ENCODE measurements at regions not wholly inside any gene's neighbourhood (a gene's known extent, or its start where the extent isn't known, plus 50 kb on each side); places are given as distances from the start of the nearest gene placed in this dataset.

GRCh38 chr20:23265226-23265625, 85.4 kb upstream of the NXT1 start:
- intact Hi-C loops (cut with micrococcal nuclease), result no loop called here
- Histone ChIP-seq H3K9me3 (replicated peaks; ENCODE audit: control insufficient read depth, insufficient read depth, low read depth, low read length) (no peaks in the 10 kb centered on the region), H3K36me3 (ENCODE audit: control insufficient read depth, insufficient read depth, low read length) (no peaks in the 10 kb centered on the region), H3K27ac (ENCODE audit: extremely low read depth, low read depth, low read length) (no peak overlapping the region), H3K27me3 (ENCODE audit: control insufficient read depth in 2 of 2, insufficient read depth in 2 of 2, low read length in 2 of 2) (peaks cover 0 to 11% of the 10 kb centered on the region in 2 experiments; a peak in 1 of 5 replicates), H3K4me1 (replicated peaks in 1 of 2; ENCODE audit: control insufficient read depth in 2 of 2, insufficient read depth in 2 of 2, low read length in 2 of 2) (no peaks in the 10 kb centered on the region; a peak in 1 of 5 replicates), H3K4me3 (no peak overlapping the region), H3K4me2 (ENCODE audit: insufficient read depth, low read length) (no peak overlapping the region), H3K79me2 (ENCODE audit: control insufficient read depth, insufficient read depth, low read length) (no peaks in the 10 kb centered on the region), H3K9me1 (ENCODE audit: control insufficient read depth, insufficient read depth, low read length) (no peaks in the 10 kb centered on the region), H3K9ac (ENCODE audit: insufficient read depth in 1 of 2, low read depth in 2 of 2, low read length in 2 of 2) (no peak overlapping the region), H4K20me1 (replicated peaks; ENCODE audit: control insufficient read depth, insufficient read depth, low read length) (no peaks in the 10 kb centered on the region), H2AFZ (ENCODE audit: low read depth, low read length) (no peak overlapping the region)
- CTCF ChIA-PET (ENCODE audit: low intra/inter-chr PET ratio), result no interaction called here
- in situ Hi-C loops (cut with MboI), result no loop called here
- no TSS peak for BruUV-seq (replicated peaks)
- DNase-seq (ENCODE audit: extremely low read depth in 1 of 4, low spot score in 3 of 4), result no peak
- no peak for FAIRE-seq
- WGBS (ENCODE audit: insufficient coverage, low coverage, missing lambda C conversion rate), result 20% methylated on average over 5 of the region's 8 CpGs
- POLR2A ChIA-PET, result no interaction called here
- ATAC-seq, result no peak
- no peak for TF ChIP-seq ZNF695 (CRISPR knock-in tag; IDR thresholded peaks at IDR 0.05)
- no peak for TF ChIP-seq ZNF184 (CRISPR knock-in tag; IDR thresholded peaks at IDR 0.05)
- TF ChIP-seq ZFX (CRISPR knock-in tag; IDR thresholded peaks at IDR 0.05), result no peak
- TF ChIP-seq MED1 (CRISPR knock-in tag; IDR thresholded peaks at IDR 0.05; ENCODE audit: borderline replicate concordance), result no peak
- no peak for TF ChIP-seq MEF2D (tag; conservative IDR thresholded peaks at IDR 0.05; ENCODE audit: low read depth)
- TF ChIP-seq SMC3 (conservative IDR thresholded peaks at IDR 0.05; ENCODE audit: insufficient read depth, low read depth, low read length), result no peak
- TF ChIP-seq TAF1 (IDR thresholded peaks at IDR 0.05; ENCODE audit: control insufficient read depth, extremely low read depth, insufficient read depth, low read length, severe bottlenecking), result no peak
- TF ChIP-seq ZBTB26 (CRISPR knock-in tag; IDR thresholded peaks at IDR 0.05), result no peak
- TF ChIP-seq ESRRB (CRISPR knock-in tag; IDR thresholded peaks at IDR 0.05; ENCODE audit: borderline replicate concordance), result no peak
- no peak for TF ChIP-seq HIVEP1 (CRISPR knock-in tag; IDR thresholded peaks at IDR 0.05)
- TF ChIP-seq ZNF445 (CRISPR knock-in tag; IDR thresholded peaks at IDR 0.05; ENCODE audit: low read depth), result no peak
- no peak for TF ChIP-seq FOS (IDR thresholded peaks at IDR 0.05; ENCODE audit: extremely low read depth, insufficient read length)
- no peak for TF ChIP-seq SMARCA4 (IDR thresholded peaks at IDR 0.05)
- TF ChIP-seq BCL6 (CRISPR knock-in tag; IDR thresholded peaks at IDR 0.05), result no peak
- no peak for TF ChIP-seq ELF1 (tag; IDR thresholded peaks at IDR 0.05)
- no peak for TF ChIP-seq POU5F1 (IDR thresholded peaks at IDR 0.05; ENCODE audit: borderline replicate concordance, low read depth, low read length, partially characterized antibody)
- no peak for TF ChIP-seq ZNF197 (CRISPR knock-in tag; IDR thresholded peaks at IDR 0.05; ENCODE audit: low read depth)
